ENCODE measurements at regions not wholly inside any gene's neighbourhood (a gene's known extent, or its start where the extent isn't known, plus 50 kb on each side); places are given as distances from the start of the nearest gene placed in this dataset.

GRCh38 chr12:13270817-13271216 is 74.3 kb downstream of the EMP1 start:
- no peak for DNase-seq

All from NCI-H510A treated with DMSO at 0.1 percent for 48 hours (cell line).